ENCODE measurements at regions not wholly inside any gene's neighbourhood (a gene's known extent, or its start where the extent isn't known, plus 50 kb on each side); places are given as distances from the start of the nearest gene placed in this dataset.

DNA sequence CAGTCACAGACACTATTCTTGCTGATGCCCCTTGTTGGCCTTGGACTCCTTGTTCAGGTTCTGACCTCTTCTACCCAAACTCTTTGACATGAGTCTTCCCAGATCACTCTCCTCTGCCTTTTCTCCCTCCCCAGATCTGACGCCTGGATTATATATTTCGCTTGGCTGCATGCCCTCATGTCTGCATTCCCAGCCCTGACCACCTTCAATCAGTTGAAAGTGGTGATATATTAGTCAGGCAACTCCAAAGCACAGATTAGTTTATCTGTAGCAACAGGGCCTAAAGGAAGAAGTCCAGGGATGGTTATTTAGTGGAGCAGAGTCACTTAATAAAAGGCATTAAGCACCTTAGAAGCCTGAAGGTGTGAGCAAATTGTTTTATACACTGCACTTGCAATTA, 110.0 kb upstream of the GUCA2B start:
- DNase-seq (ENCODE audit: insufficient read length, low spot score), result no peak
- TF ChIP-seq POLR2A (IDR thresholded peaks at IDR 0.05; ENCODE audit: low read depth, low read length), result no peak
- FAIRE-seq, result no peak

DNA sequence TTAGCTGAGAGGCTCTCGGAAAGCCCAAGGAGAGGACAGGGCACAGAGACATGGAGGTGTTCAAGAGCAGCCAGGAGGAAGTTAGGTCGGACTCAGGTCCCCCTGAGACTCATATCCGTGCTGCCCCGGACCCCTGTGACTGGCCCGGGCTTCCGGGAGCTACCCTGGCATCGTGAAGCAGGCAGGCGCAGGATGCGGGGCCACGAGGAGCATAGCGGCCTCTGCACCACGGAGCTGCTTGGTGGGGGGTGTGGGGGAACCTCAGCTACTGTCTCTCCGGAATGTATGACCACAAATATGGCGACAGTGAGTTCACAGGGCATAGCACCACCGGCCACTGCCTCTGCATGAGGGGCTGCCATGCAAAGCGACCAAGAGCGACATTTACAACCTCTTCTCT, 112.2 kb upstream of the GUCA2B start:
- no peak for FAIRE-seq
- no peak for TF ChIP-seq POLR2A (IDR thresholded peaks at IDR 0.05; ENCODE audit: low read depth, low read length)
- no peak for DNase-seq (ENCODE audit: insufficient read length, low spot score)

- TF ChIP-seq POLR2A (IDR thresholded peaks at IDR 0.05; ENCODE audit: low read depth, low read length), result no peak
- FAIRE-seq (no peak), DNase-seq (ENCODE audit: insufficient read length, low spot score) (no peak)
Observed at GRCh38 chr1:42040159-42040558, 113.1 kb upstream of the GUCA2B start.

DNA sequence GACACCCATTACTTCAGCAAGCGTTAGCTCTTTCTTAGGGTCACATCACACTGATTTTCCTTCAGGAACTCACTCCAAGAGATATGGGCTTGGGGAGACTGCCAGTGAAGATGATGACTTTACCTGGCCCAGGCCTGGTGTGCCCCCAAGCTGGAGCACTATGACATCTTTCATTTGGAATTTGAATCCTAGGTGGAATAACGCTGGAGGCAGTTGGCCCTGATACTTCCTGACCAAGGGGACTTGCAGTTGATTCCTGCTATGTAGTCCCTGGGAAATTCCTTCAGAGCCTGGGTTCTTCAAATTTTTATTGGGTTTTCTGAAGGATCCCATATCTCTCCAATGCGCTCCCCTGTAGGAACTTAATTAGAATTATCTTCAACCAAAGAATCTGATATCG, 114.9 kb upstream of the GUCA2B start:
- no peak for DNase-seq (ENCODE audit: insufficient read length, low spot score)
- no peak for FAIRE-seq

DNA sequence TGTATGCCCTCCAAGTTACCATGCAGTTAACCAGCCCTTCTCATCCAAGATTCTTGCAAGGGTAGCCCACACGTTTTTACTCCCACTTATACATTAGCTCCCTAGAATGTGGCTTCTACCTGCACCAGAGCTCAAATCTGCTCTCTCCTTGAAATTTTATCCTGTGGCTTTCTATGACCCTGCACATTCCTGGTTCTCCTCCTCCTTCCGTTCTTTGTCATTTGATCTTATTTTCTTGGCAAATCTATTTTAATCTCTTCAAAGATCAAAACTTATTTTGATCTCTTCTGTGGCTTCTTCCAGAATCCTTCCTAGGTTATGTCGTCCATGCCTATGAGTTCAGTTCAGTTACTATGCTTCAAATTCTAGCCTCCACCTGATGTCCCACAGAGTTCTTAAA, 115.6 kb upstream of the GUCA2B start:
- TF ChIP-seq POLR2A (IDR thresholded peaks at IDR 0.05; ENCODE audit: low read depth, low read length), result no peak
- DNase-seq (ENCODE audit: insufficient read length, low spot score) (no peak), FAIRE-seq (no peak)

More for the DNA sequence above, 114.9 kb upstream of the GUCA2B start:
- TF ChIP-seq POLR2A (IDR thresholded peaks at IDR 0.05; ENCODE audit: low read depth, low read length), result no peak

DNA sequence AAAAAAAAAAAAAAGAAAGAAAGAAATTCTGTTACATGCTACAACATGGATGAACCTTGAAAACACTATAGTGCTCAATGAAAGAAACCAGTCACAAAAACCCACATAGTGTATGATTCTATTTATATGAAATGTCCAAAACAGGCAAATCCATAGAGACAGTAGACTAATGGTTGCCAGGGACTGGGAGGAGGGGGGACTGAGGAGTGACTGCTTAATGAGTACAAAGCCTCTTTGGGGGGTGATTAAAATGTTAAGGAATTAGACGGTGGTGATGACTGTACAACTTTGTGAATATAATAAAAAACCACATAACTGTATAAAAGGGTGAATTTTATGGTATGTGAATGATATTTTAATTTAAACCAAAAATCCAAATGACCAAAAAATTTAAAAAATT, 116.0 kb upstream of the GUCA2B start:
- FAIRE-seq, result no peak
- no peak for DNase-seq (ENCODE audit: insufficient read length, low spot score)
- TF ChIP-seq POLR2A (IDR thresholded peaks at IDR 0.05; ENCODE audit: low read depth, low read length), result no peak

DNA sequence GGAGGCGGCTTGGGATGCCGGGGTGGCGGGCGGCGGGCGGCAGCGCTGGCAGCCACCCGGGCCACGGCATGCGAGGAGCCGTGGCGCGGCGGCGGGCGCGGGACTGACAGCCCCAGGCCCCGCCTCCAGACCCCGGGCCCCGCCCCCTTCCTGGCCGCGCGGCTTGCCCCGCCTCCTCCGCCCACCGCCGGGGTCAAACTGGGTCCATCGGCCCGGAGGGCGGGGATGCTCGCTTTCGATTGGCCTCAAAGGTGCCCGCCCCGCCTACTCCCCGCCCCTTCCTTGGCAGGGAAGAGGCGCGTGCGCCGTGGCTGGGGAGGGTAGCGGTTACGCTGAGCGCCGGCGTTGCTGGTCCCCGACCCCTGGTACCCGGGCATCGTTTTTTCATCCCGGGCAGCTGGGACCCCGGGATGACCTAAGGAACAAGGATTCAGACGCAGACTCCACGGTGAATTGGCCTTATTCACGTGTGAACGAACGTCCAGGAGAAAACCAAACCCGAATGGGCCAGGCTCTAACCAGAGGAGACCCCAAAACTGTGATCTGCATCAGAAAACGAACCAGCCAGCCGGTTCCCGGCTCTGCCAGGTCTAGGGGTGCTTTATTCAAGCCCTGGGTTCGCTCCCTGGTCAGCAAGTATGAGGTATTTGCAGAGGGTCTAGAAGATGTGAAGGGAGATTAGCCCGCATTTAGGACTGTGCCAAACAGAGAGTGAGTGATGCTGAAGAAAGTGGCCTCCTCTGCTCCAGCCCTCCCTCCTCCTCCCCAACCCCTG, 117.2 kb upstream of the GUCA2B start:
- no peak for FAIRE-seq
- peak; percentile 98 for DNase-seq (ENCODE audit: insufficient read length, low spot score)
- peak; percentile 80 for TF ChIP-seq POLR2A (IDR thresholded peaks at IDR 0.05; ENCODE audit: low read depth, low read length)

- FAIRE-seq (no peak), DNase-seq (ENCODE audit: insufficient read length, low spot score) (peak; percentile 82)
- TF ChIP-seq POLR2A (IDR thresholded peaks at IDR 0.05; ENCODE audit: low read depth, low read length), result no peak
Observed at GRCh38 chr1:42035205-42035829, 116.6 kb upstream of the HIVEP3 start.

DNA sequence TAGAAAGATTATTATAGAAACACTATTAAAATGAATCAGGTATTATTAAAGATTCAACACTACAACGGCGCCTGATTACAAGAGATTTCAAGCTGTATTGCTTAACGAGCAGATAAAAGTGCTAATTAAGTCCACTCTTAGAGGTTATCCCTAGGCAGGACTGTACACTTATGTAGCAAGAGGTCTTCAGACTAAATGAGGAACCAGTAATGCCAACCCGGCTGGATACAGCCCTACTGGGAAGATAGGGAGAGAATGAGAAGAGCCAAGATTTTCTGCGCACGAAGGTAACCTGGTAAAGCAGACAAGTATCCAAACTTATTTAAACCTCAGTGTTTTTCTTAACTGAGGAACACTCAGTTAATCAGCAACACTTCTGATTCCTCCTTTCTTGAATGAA, 115.7 kb upstream of the HIVEP3 start:
- DNase-seq (ENCODE audit: insufficient read length, low spot score) (no peak), FAIRE-seq (no peak)
- TF ChIP-seq POLR2A (IDR thresholded peaks at IDR 0.05; ENCODE audit: low read depth, low read length), result no peak

GRCh38 chr1:42033629-42034028, 114.9 kb upstream of the HIVEP3 start:
- FAIRE-seq, result no peak
- no peak for TF ChIP-seq POLR2A (IDR thresholded peaks at IDR 0.05; ENCODE audit: low read depth, low read length)
- DNase-seq (ENCODE audit: insufficient read length, low spot score), result no peak

- DNase-seq (ENCODE audit: insufficient read length, low spot score) (no peak), FAIRE-seq (no peak)
- TF ChIP-seq POLR2A (IDR thresholded peaks at IDR 0.05; ENCODE audit: low read depth, low read length), result no peak
Observed at GRCh38 chr1:42017730-42018129, 99.0 kb upstream of the HIVEP3 start.

- TF ChIP-seq POLR2A (IDR thresholded peaks at IDR 0.05; ENCODE audit: low read depth, low read length), result no peak
- no peak for FAIRE-seq
Observed at GRCh38 chr1:42017259-42017658, 98.5 kb upstream of the HIVEP3 start.

GRCh38 chr1:42014823-42015222, 96.1 kb upstream of the HIVEP3 start:
- TF ChIP-seq POLR2A (IDR thresholded peaks at IDR 0.05; ENCODE audit: low read depth, low read length), result no peak
- DNase-seq (ENCODE audit: insufficient read length, low spot score) (no peak), FAIRE-seq (no peak)

More at GRCh38 chr1:42017259-42017658, 98.5 kb upstream of the HIVEP3 start:
- DNase-seq (ENCODE audit: insufficient read length, low spot score), result no peak

DNA sequence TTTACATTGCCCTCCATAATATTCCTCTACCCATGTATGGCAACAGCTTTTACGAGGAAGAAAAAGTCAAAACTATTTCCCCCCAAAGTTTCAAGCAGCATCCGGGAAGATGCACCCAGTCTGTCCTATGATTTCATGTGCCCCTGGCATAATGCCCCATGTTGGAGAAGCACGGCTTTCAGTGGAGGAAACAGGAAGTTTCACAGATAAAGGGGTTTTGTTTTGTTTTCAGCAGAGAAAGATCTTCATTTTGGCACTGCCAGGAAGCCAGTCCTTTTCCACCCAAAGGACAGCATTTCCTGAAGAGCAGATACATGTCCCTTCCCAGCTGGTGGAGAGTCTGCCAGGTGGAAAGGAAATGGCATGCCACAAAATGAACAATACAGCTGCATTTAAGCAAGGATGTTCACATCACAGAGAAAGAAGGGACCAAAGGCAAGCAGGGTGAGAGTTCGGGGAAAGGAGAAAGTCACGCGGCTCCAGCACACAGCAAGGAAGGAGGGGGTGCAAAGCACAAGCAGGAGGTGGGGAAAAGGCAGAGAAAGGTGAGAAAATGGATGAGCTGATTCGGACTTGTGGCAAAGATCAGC, 95.3 kb upstream of the HIVEP3 start:
- DNase-seq (ENCODE audit: insufficient read length, low spot score) (no peak), FAIRE-seq (no peak)
- TF ChIP-seq POLR2A (IDR thresholded peaks at IDR 0.05; ENCODE audit: low read depth, low read length), result no peak

- no peak for TF ChIP-seq POLR2A (IDR thresholded peaks at IDR 0.05; ENCODE audit: low read depth, low read length)
- FAIRE-seq (no peak), DNase-seq (ENCODE audit: insufficient read length, low spot score) (no peak)
Observed at GRCh38 chr1:42012852-42013251, 94.1 kb upstream of the HIVEP3 start.

Measured in H54 (cell line).